ENCODE measurements at regions not wholly inside any gene's neighbourhood (a gene's known extent, or its start where the extent isn't known, plus 50 kb on each side); places are given as distances from the start of the nearest gene placed in this dataset.

GRCh38 chr2:146764301-146764700 lies 1080.5 kb upstream of the ACVR2A start:
- Histone ChIP-seq H3K27me3 (ENCODE audit: control insufficient read depth, insufficient read depth, low read length) (no peaks in the 10 kb centered on the region), H3K4me3 (ENCODE audit: low read depth in 2 of 2, low read length in 2 of 2) (no peak overlapping the region), H3K36me3 (ENCODE audit: control insufficient read depth, insufficient read depth, low read length) (no peaks in the 10 kb centered on the region), H3K9me3 (ENCODE audit: control insufficient read depth, insufficient read depth, low read depth, low read length) (no peaks in the 10 kb centered on the region), H3K4me1 (ENCODE audit: control insufficient read depth, insufficient read depth, low read length) (no peaks in the 10 kb centered on the region), H3K27ac (ENCODE audit: low read length) (no peak overlapping the region)
- CTCF ChIA-PET, result no interaction called here
- ATAC-seq, result no peak
- TF ChIP-seq, protein P1, sequence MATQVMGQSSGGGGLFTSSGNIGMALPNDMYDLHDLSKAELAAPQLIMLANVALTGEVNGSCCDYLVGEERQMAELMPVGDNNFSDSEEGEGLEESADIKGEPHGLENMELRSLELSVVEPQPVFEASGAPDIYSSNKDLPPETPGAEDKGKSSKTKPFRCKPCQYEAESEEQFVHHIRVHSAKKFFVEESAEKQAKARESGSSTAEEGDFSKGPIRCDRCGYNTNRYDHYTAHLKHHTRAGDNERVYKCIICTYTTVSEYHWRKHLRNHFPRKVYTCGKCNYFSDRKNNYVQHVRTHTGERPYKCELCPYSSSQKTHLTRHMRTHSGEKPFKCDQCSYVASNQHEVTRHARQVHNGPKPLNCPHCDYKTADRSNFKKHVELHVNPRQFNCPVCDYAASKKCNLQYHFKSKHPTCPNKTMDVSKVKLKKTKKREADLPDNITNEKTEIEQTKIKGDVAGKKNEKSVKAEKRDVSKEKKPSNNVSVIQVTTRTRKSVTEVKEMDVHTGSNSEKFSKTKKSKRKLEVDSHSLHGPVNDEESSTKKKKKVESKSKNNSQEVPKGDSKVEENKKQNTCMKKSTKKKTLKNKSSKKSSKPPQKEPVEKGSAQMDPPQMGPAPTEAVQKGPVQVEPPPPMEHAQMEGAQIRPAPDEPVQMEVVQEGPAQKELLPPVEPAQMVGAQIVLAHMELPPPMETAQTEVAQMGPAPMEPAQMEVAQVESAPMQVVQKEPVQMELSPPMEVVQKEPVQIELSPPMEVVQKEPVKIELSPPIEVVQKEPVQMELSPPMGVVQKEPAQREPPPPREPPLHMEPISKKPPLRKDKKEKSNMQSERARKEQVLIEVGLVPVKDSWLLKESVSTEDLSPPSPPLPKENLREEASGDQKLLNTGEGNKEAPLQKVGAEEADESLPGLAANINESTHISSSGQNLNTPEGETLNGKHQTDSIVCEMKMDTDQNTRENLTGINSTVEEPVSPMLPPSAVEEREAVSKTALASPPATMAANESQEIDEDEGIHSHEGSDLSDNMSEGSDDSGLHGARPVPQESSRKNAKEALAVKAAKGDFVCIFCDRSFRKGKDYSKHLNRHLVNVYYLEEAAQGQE (IDR thresholded peaks at IDR 0.05; ENCODE audit: insufficient read depth in 1 of 2, low read depth in 2 of 2, low read length in 1 of 2), result no peak
- TF ChIP-seq TCF7L2 (IDR thresholded peaks at IDR 0.05; ENCODE audit: low read depth, low read length) (no peak), SIN3A (IDR thresholded peaks at IDR 0.05; ENCODE audit: borderline replicate concordance, insufficient read depth, low read depth, low read length) (no peak), POLR2AphosphoS5 (IDR thresholded peaks at IDR 0.05; ENCODE audit: low read depth, low read length) (no peak)
- no peak for DNase-seq (ENCODE audit: low read depth, low spot score)
- no TSS peak for BruUV-seq (replicated peaks)
- in situ Hi-C loops (cut with HindIII; ENCODE audit: low pct_unique_long_range_greater_than_20kb, low sequenced_read_pairs), result no loop called here
- intact Hi-C loops (cut with micrococcal nuclease; ENCODE audit: unreplicated experiment), result no loop called here
- POLR2A ChIA-PET, result no interaction called here

GRCh38 chr2:146762786-146763185 lies 1082.0 kb upstream of the ACVR2A start:
- ChIA-PET CTCF (no interaction called here), POLR2A (no interaction called here)
- no peak overlapping the region for H3K4me3 ChIP-seq (ENCODE audit: low read depth in 2 of 2, low read length in 2 of 2)
- DNase-seq (ENCODE audit: low read depth, low spot score) (no peak), ATAC-seq (no peak)
- H3K27me3 ChIP-seq (ENCODE audit: control insufficient read depth, insufficient read depth, low read length), result no peaks in the 10 kb centered on the region
- H3K27ac ChIP-seq (ENCODE audit: low read length), result no peak overlapping the region
- no peaks in the 10 kb centered on the region for H3K4me1 ChIP-seq (ENCODE audit: control insufficient read depth, insufficient read depth, low read length)
- TF ChIP-seq, protein P1 (IDR thresholded peaks at IDR 0.05; ENCODE audit: insufficient read depth in 1 of 2, low read depth in 2 of 2, low read length in 1 of 2), result no peak
- H3K36me3 ChIP-seq (ENCODE audit: control insufficient read depth, insufficient read depth, low read length), result no peaks in the 10 kb centered on the region
- BruUV-seq (replicated peaks), result no TSS peak
- in situ Hi-C loops (cut with HindIII; ENCODE audit: low pct_unique_long_range_greater_than_20kb, low sequenced_read_pairs) (no loop called here), intact Hi-C loops (cut with micrococcal nuclease; ENCODE audit: unreplicated experiment) (no loop called here)
- H3K9me3 ChIP-seq (ENCODE audit: control insufficient read depth, insufficient read depth, low read depth, low read length), result no peaks in the 10 kb centered on the region

DNA sequence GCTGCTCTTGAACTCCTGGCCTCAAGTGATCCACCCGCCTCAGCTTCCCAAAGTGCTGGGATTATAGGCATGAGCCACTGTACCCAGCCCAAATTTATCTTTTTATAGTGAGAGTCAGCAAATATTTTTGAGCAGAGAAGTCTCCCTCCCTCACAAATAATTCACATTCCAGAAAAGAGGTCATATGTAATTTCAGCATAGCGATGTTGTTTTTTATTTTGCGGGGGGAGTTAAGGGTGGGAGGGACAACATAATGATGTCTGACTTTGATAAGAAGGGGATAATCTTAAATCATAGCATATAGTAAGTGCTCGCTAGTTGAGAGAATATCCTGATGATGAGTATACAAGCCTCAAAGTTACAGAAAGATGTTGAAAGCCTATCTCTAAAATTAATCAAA lies 1090.2 kb upstream of the ACVR2A start:
- ATAC-seq, result no peak
- BruUV-seq (replicated peaks), result no TSS peak
- DNase-seq (ENCODE audit: low read depth, low spot score), result no peak

More for the DNA sequence above, 1090.2 kb upstream of the ACVR2A start:
- ChIA-PET CTCF (no interaction called here), POLR2A (no interaction called here)
- intact Hi-C loops (cut with micrococcal nuclease; ENCODE audit: unreplicated experiment), result no loop called here
- Histone ChIP-seq H3K9me3 (ENCODE audit: control insufficient read depth, insufficient read depth, low read depth, low read length) (no peaks in the 10 kb centered on the region), H3K4me3 (ENCODE audit: low read depth in 2 of 2, low read length in 2 of 2) (no peak overlapping the region), H3K27ac (ENCODE audit: low read length) (no peak overlapping the region), H3K4me1 (ENCODE audit: control insufficient read depth, insufficient read depth, low read length) (no peaks in the 10 kb centered on the region), H3K27me3 (ENCODE audit: control insufficient read depth, insufficient read depth, low read length) (no peaks in the 10 kb centered on the region), H3K36me3 (ENCODE audit: control insufficient read depth, insufficient read depth, low read length) (no peaks in the 10 kb centered on the region)
- no peak for TF ChIP-seq SIN3A (IDR thresholded peaks at IDR 0.05; ENCODE audit: borderline replicate concordance, insufficient read depth, low read depth, low read length)
- in situ Hi-C loops (cut with HindIII; ENCODE audit: low pct_unique_long_range_greater_than_20kb, low sequenced_read_pairs), result no loop called here
